OCI-LY7 (cell line): ENCODE measurements at regions not wholly inside any gene's neighbourhood (a gene's known extent, or its start where the extent isn't known, plus 50 kb on each side); places are given as distances from the start of the nearest gene placed in this dataset.

Experiments used
- EZH2phosphoT487 ChIP-seq: fragments of 200-600 bp; sonication (generic); IDR thresholded peaks from 2 replicates; pipeline ENCODE4 v1.6.1; 2018; ENCODE audit warnings: low read depth, borderline replicate concordance, mild to moderate bottlenecking, mixed run types, antibody characterized with exemption, low read length, moderate library complexity, mixed read lengths
- TF ChIP-seq, protein P1 (sequence below): fragments of 200-600 bp; sonication (generic); conservative IDR thresholded peaks from 2 replicates; pipeline ENCODE4 v1.5.1; 2014; ENCODE audit warnings: mild to moderate bottlenecking, antibody characterized with exemption, low read length, moderate library complexity, mixed read lengths

DNA sequence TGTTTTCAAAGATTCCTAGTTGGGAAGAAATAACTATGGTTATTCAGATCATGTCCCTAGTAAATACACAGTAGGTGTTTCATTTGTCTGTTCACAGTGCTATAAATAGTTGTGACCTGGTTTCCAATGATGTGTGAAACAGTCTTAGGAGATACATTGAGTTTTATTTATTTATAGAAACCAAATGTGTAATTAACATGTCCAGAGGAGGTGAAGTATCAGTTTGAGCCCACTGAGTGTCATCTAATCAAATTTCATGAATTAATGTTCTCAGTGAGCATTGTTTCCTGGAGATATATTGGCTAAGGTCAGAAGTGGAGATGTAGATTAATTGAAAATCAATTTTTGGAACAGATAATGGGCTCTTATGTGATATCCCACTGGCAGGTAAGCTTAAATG is 996.3 kb downstream of the FSTL5 start:
- no peak for TF ChIP-seq EZH2phosphoT487
- TF ChIP-seq, protein P1, sequence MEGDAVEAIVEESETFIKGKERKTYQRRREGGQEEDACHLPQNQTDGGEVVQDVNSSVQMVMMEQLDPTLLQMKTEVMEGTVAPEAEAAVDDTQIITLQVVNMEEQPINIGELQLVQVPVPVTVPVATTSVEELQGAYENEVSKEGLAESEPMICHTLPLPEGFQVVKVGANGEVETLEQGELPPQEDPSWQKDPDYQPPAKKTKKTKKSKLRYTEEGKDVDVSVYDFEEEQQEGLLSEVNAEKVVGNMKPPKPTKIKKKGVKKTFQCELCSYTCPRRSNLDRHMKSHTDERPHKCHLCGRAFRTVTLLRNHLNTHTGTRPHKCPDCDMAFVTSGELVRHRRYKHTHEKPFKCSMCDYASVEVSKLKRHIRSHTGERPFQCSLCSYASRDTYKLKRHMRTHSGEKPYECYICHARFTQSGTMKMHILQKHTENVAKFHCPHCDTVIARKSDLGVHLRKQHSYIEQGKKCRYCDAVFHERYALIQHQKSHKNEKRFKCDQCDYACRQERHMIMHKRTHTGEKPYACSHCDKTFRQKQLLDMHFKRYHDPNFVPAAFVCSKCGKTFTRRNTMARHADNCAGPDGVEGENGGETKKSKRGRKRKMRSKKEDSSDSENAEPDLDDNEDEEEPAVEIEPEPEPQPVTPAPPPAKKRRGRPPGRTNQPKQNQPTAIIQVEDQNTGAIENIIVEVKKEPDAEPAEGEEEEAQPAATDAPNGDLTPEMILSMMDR = no peak
